ENCODE measurements at regions not wholly inside any gene's neighbourhood (a gene's known extent, or its start where the extent isn't known, plus 50 kb on each side); places are given as distances from the start of the nearest gene placed in this dataset.

DNA sequence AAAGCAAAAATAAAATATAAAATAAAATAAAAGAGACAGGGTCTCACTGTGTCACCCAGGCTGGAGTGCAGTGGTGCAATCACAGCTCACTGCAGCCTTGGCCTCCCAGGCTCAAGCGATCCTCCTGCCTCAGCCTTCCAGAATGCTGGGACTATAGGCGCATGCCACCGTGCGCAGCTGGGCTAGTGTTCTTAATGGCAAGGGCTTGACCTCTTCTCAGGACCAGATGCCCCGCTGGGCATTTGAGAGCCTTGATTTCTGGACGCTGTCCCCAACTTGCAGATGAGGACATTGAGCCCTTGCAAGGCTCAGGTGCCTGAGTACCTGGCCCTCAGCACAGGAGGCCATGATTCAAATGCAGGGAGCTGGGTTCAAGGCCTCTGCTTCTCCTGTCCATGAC lies 82.6 kb downstream of the DHCR7 start:
- Histone ChIP-seq H3K27ac (no peak overlapping the region), H3K27me3 (no peaks in the 10 kb centered on the region), H3K9me3 (no peaks in the 10 kb centered on the region), H3K4me1 (no peaks in the 10 kb centered on the region), H3K4me3 (no peak overlapping the region), H3K36me3 (no peaks in the 10 kb centered on the region)
- ATAC-seq (no peak), DNase-seq (no peak)
- in situ Hi-C loops (cut with MboI; ENCODE audit: low sequenced_read_pairs in 4 of 4) (no loop called here), intact Hi-C loops (cut with DNase I; ENCODE audit: low total_unique reads) (loop anchor here (10.0 kb wide), 1 partner anchor 59 kb away; no protein-coding TSS in a partner anchor)
- TF ChIP-seq, protein P1, sequence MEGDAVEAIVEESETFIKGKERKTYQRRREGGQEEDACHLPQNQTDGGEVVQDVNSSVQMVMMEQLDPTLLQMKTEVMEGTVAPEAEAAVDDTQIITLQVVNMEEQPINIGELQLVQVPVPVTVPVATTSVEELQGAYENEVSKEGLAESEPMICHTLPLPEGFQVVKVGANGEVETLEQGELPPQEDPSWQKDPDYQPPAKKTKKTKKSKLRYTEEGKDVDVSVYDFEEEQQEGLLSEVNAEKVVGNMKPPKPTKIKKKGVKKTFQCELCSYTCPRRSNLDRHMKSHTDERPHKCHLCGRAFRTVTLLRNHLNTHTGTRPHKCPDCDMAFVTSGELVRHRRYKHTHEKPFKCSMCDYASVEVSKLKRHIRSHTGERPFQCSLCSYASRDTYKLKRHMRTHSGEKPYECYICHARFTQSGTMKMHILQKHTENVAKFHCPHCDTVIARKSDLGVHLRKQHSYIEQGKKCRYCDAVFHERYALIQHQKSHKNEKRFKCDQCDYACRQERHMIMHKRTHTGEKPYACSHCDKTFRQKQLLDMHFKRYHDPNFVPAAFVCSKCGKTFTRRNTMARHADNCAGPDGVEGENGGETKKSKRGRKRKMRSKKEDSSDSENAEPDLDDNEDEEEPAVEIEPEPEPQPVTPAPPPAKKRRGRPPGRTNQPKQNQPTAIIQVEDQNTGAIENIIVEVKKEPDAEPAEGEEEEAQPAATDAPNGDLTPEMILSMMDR (IDR thresholded peaks at IDR 0.05 in 4 of 5, conservative IDR thresholded peaks at IDR 0.05 in 1 of 5): no peak
- no peak for TF ChIP-seq POLR2A (IDR thresholded peaks at IDR 0.05)

DNA sequence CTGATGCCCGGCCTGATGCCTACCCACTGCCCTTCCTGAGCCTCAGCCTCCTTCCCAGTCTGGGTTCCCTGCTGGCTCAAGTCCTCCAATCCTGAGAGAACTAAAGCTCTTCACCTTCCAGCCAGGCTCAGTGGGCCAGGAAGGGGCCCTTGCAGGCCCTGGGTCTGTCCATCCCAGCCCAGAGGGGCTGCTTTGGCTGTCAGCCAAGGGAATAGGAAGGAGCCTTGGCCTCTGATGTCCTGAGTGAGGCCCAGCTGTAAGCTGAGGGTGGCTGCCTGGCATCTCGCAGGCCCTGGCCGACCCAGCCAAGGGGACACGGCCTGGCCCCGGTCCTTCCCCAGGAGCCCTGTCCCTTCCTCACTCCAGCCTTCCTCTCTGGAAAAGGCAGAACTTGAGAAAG lies 83.4 kb downstream of the DHCR7 start:
- in situ Hi-C loops (cut with MboI; ENCODE audit: low sequenced_read_pairs in 4 of 4): no loop called here
- no peaks in the 10 kb centered on the region for H3K4me1 ChIP-seq
- TF ChIP-seq, protein P1 (IDR thresholded peaks at IDR 0.05 in 4 of 5, conservative IDR thresholded peaks at IDR 0.05 in 1 of 5): no peak
- no peak overlapping the region for H3K27ac ChIP-seq
- no peak overlapping the region for H3K4me3 ChIP-seq
- intact Hi-C loops (cut with DNase I; ENCODE audit: low total_unique reads): loop anchor here (10.0 kb wide), 1 partner anchor 60 kb away; no protein-coding TSS in a partner anchor
- no peaks in the 10 kb centered on the region for H3K9me3 ChIP-seq
- H3K36me3 ChIP-seq: no peaks in the 10 kb centered on the region
- H3K27me3 ChIP-seq: no peaks in the 10 kb centered on the region
- no peak for ATAC-seq
- DNase-seq: no peak

DNA sequence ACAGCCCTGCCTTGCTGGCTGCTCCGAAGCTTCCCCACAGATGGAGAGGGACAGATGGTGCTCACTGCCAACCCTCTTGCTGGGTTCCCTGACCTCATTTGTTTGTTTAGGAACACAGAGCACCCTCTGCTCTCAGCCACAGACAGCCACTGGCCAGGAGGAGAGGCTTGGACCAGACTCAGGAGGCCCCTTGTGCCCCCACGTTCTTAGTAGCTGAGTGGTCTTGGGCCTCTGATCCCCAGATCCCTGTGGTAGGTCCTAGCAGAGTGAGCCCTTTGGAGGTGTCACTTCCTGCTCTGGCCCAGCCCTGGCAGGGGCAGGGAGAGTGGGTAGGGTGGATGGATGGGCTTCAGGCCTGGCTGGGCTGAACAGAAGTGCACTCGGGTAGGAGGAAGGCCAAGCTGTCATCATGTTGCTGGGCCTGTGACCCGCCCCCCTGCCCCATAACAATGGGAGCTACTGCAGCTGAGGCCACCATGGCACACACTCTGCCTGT lies 84.0 kb downstream of the DHCR7 start:
- no peaks in the 10 kb centered on the region for H3K4me1 ChIP-seq
- H3K27me3 ChIP-seq: peaks cover 0 to 3% (median 0%) of the 10 kb centered on the region in 3 donors
- DNase-seq: no peak
- H3K36me3 ChIP-seq: no peaks in the 10 kb centered on the region
- H3K4me3 ChIP-seq: no peak overlapping the region
- in situ Hi-C loops (cut with MboI; ENCODE audit: low sequenced_read_pairs in 4 of 4) (no loop called here), intact Hi-C loops (cut with DNase I; ENCODE audit: low total_unique reads) (loop anchor here (10.0 kb wide), 1 partner anchor 61 kb away; no protein-coding TSS in a partner anchor)
- no peak for ATAC-seq
- H3K27ac ChIP-seq: no peak overlapping the region
- no peaks in the 10 kb centered on the region for H3K9me3 ChIP-seq
- TF ChIP-seq, protein P1 (IDR thresholded peaks at IDR 0.05 in 4 of 5, conservative IDR thresholded peaks at IDR 0.05 in 1 of 5): no peak
- TF ChIP-seq POLR2A (IDR thresholded peaks at IDR 0.05): no peak

DNA sequence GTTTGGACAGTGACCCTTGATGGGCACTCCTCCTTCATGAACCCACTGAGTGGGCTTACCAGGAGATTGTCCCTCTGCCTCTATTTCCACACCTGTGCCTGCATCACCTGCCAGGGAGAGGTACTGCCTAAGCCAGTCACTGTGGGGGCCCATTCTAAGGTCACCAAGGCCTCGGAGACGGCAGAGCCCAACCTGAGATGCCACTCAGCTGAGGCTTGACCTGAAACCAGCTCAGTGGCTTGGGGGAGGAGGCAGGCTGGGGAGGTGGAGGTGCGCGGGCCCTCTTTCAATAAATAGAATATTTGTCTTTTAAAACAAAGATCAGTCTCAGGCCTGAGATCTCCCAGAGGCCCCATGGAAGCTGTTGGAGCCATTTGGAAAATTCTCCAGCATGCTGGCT lies 84.5 kb downstream of the DHCR7 start:
- Histone ChIP-seq H3K27me3 (peaks cover 0 to 5% (median 0%) of the 10 kb centered on the region in 3 donors), H3K36me3 (no peaks in the 10 kb centered on the region), H3K9me3 (no peaks in the 10 kb centered on the region), H3K27ac (no peak overlapping the region), H3K4me1 (no peaks in the 10 kb centered on the region), H3K4me3 (no peak overlapping the region)
- in situ Hi-C loops (cut with MboI; ENCODE audit: low sequenced_read_pairs in 4 of 4): no loop called here
- no peak for TF ChIP-seq POLR2A (IDR thresholded peaks at IDR 0.05)
- TF ChIP-seq, protein P1 (IDR thresholded peaks at IDR 0.05 in 4 of 5, conservative IDR thresholded peaks at IDR 0.05 in 1 of 5): no peak
- DNase-seq (no peak), ATAC-seq (no peak)
- intact Hi-C loops (cut with DNase I; ENCODE audit: low total_unique reads): loop anchor here (10.0 kb wide), 1 partner anchor 61 kb away; no protein-coding TSS in a partner anchor
